NCI-H446 (cell line): ENCODE measurements at regions not wholly inside any gene's neighbourhood (a gene's known extent, or its start where the extent isn't known, plus 50 kb on each side); places are given as distances from the start of the nearest gene placed in this dataset.
"Not testable (repeated sequence)": the region's sequence is repeated elsewhere in the genome, so short reads cannot be mapped to it uniquely, and the experiment has no call there.

ENCODE experiments used
- DNase-seq, 2 experiments: peaks; one replicate each; lab custom pipeline; 2025; lab: John Stamatoyannopoulos, UW

- peak in 1 of 2 experiments; percentile 49 for DNase-seq
Observed at GRCh38 chr14:45716572-45716971, 463.6 kb upstream of the MIS18BP1 start.

GRCh38 chr14:45715946-45716345, 462.9 kb upstream of the MIS18BP1 start:
- no peak for DNase-seq

- DNase-seq = no peak
Observed at GRCh38 chr14:45709541-45709940, 456.5 kb upstream of the MIS18BP1 start.

- DNase-seq = no peak
Observed at GRCh38 chr14:45705940-45706534, 453.0 kb upstream of the MIS18BP1 start.

- DNase-seq = no peak
Observed at GRCh38 chr14:45699471-45699870, 446.5 kb upstream of the MIS18BP1 start.

GRCh38 chr14:45698462-45699134, 445.6 kb upstream of the MIS18BP1 start:
- no peak for DNase-seq

GRCh38 chr14:45686771-45687170, 433.8 kb upstream of the MIS18BP1 start:
- no peak for DNase-seq

- DNase-seq = no peak
Observed at GRCh38 chr14:45680531-45680930, 427.5 kb upstream of the MIS18BP1 start.

GRCh38 chr14:45679853-45680252, 426.9 kb upstream of the MIS18BP1 start:
- DNase-seq = no peak

- DNase-seq = no peak
Observed at GRCh38 chr14:45678163-45678562, 425.2 kb upstream of the MIS18BP1 start.

- DNase-seq = no peak
Observed at GRCh38 chr14:45673420-45673819, 420.4 kb upstream of the MIS18BP1 start.

GRCh38 chr14:45664668-45665356, 411.8 kb upstream of the MIS18BP1 start:
- DNase-seq = no peak

GRCh38 chr14:45658917-45659299, 405.9 kb upstream of the MIS18BP1 start:
- DNase-seq = no peak

GRCh38 chr14:45658226-45658916, 405.4 kb upstream of the MIS18BP1 start:
- no peak for DNase-seq

GRCh38 chr14:45651890-45652289, 398.9 kb upstream of the MIS18BP1 start:
- DNase-seq = no peak

GRCh38 chr14:45650754-45651153, 397.8 kb upstream of the MIS18BP1 start:
- DNase-seq = no peak

- DNase-seq = no peak
Observed at GRCh38 chr14:45649051-45649450, 396.0 kb upstream of the MIS18BP1 start.

GRCh38 chr14:45641541-45641940, 388.5 kb upstream of the MIS18BP1 start:
- no peak for DNase-seq

- DNase-seq = not testable (repeated sequence)
Observed at GRCh38 chr14:45634651-45635441, 381.8 kb upstream of the MIS18BP1 start.

GRCh38 chr14:45633220-45633984, 380.4 kb upstream of the MIS18BP1 start:
- DNase-seq = no peak

GRCh38 chr14:45621731-45622130, 368.7 kb upstream of the MIS18BP1 start:
- no peak for DNase-seq
